HEK293 (cell line): ENCODE measurements at regions not wholly inside any gene's neighbourhood (a gene's known extent, or its start where the extent isn't known, plus 50 kb on each side); places are given as distances from the start of the nearest gene placed in this dataset.

Experiments
- CTCF ChIA-PET: fragments of 350-600 bp; formaldehyde crosslinking; extraction: SDS; loops from one replicate; lab custom pipeline; 2021; ENCODE audit warnings: antibody characterized with exemption; lab: Yijun Ruan, JAX
- POLR2A ChIA-PET: fragments of 300-600 bp; formaldehyde crosslinking; extraction: SDS; loops from one replicate; lab custom pipeline; 2020; ENCODE audit warnings: antibody characterized with exemption, inconsistent platforms; lab: Yijun Ruan, JAX
- H3K27ac ChIP-seq: fragments of 200-500 bp; sonication (Bioruptor generic); 2 replicates; pipeline ENCODE4 v1.5.1; 2014; ENCODE audit warnings: low read depth, low read length, control low read depth, inconsistent platforms; ENCODE audit errors: extremely low read depth
- H3K36me3 ChIP-seq, 2 experiments: fragments of 200-500 bp in 1 of 2; sonication (Bioruptor generic) in 1 of 2; 1 replicate in 1 of 2; 2 replicates in 1 of 2; pipeline ENCODE4 v1.5.1; 2014 to 2017; ENCODE audit warnings: inconsistent platforms in 2 of 2, low read length in 2 of 2; ENCODE audit not compliant: control insufficient read depth in 2 of 2, insufficient read depth in 1 of 2
- H3K4me1 ChIP-seq: fragments of 200-500 bp; sonication (Bioruptor generic); 2 replicates; pipeline ENCODE4 v1.5.1; 2014; ENCODE audit warnings: mild to moderate bottlenecking, low read length, inconsistent platforms; ENCODE audit not compliant: control insufficient read depth, insufficient read depth
- H3K4me3 ChIP-seq: 2 replicates; pipeline ENCODE4 v1.5.1; 2011; ENCODE audit warnings: low read depth, mild to moderate bottlenecking, control low read depth, low read length, moderate library complexity
- H3K9me3 ChIP-seq: fragments of 200-500 bp; sonication (Bioruptor generic); 2 replicates; pipeline ENCODE4 v1.5.1; 2014; ENCODE audit warnings: low read depth, low read length, inconsistent platforms; ENCODE audit not compliant: control insufficient read depth, insufficient read depth
- CTCF ChIP-seq: fragments of 450-650 bp; formaldehyde crosslinking; IDR thresholded peaks from 2 replicates; pipeline ENCODE4 v1.5.1; 2016; ENCODE audit warnings: missing biosample characterization, missing genetic modification characterization
- TRIM28 ChIP-seq: IDR thresholded peaks from 2 replicates; pipeline ENCODE4 v1.6.1; 2011; ENCODE audit warnings: low read length, control low read depth, borderline replicate concordance
- ZEB2 ChIP-seq: fragments of 450-650 bp; formaldehyde crosslinking; IDR thresholded peaks from 2 replicates; pipeline ENCODE4 v1.5.1; 2016; ENCODE audit warnings: missing biosample characterization, missing genetic modification characterization
- ZFHX2 ChIP-seq: fragments of 450-650 bp; formaldehyde crosslinking; conservative IDR thresholded peaks from 2 replicates; pipeline ENCODE4 v1.5.1; 2016; ENCODE audit warnings: missing biosample characterization, missing genetic modification characterization
- ZNF140 ChIP-seq: fragments of 450-650 bp; formaldehyde crosslinking; IDR thresholded peaks from 2 replicates; pipeline ENCODE4 v1.5.1; 2016; ENCODE audit warnings: missing biosample characterization, missing genetic modification characterization
- ZNF184 ChIP-seq: fragments of 450-650 bp; IDR thresholded peaks from 2 replicates; pipeline ENCODE4 v1.5.1; 2018; ENCODE audit warnings: missing biosample characterization, mild to moderate bottlenecking, missing genetic modification characterization
- ZNF2 ChIP-seq: fragments of 450-650 bp; formaldehyde crosslinking; IDR thresholded peaks from 2 replicates; pipeline ENCODE4 v1.5.1; 2016; ENCODE audit warnings: missing biosample characterization, missing genetic modification characterization
- ZNF362 ChIP-seq: fragments of 450-650 bp; formaldehyde crosslinking; IDR thresholded peaks from 2 replicates; pipeline ENCODE4 v1.5.1; 2016; ENCODE audit warnings: missing biosample characterization, missing genetic modification characterization
- ZNF404 ChIP-seq: fragments of 450-650 bp; formaldehyde crosslinking; IDR thresholded peaks from 2 replicates; pipeline ENCODE4 v1.5.1; 2017; ENCODE audit warnings: missing biosample characterization, missing genetic modification characterization
- ZNF449 ChIP-seq: fragments of 450-650 bp; formaldehyde crosslinking; IDR thresholded peaks from 2 replicates; pipeline ENCODE4 v1.5.1; 2017; ENCODE audit warnings: missing biosample characterization, mild to moderate bottlenecking, missing genetic modification characterization, moderate library complexity
- ZNF510 ChIP-seq: fragments of 450-650 bp; formaldehyde crosslinking; IDR thresholded peaks from 2 replicates; pipeline ENCODE4 v1.5.1; 2018; ENCODE audit warnings: mild to moderate bottlenecking, missing genetic modification characterization, missing biosample characterization; ENCODE audit not compliant: insufficient replicate concordance
- ZNF560 ChIP-seq: fragments of 450-650 bp; formaldehyde crosslinking; IDR thresholded peaks from 2 replicates; pipeline ENCODE4 v1.5.1; 2017; ENCODE audit warnings: missing biosample characterization, missing genetic modification characterization, borderline replicate concordance
- ZNF785 ChIP-seq: fragments of 450-650 bp; formaldehyde crosslinking; IDR thresholded peaks from 2 replicates; pipeline ENCODE4 v1.5.1; 2016; ENCODE audit warnings: missing biosample characterization, missing genetic modification characterization

GRCh38 chr15:60223176-60223575, 174.6 kb downstream of the ANXA2 start:
- ChIA-PET CTCF (interaction anchor here (0.6 to 0.7 kb wide), 2 partner anchors 11 to 63 kb away, joined by 3 read pairs; no protein-coding TSS in a partner anchor), POLR2A (no interaction called here)
- Histone ChIP-seq H3K4me1 (no peaks in the 10 kb centered on the region), H3K4me3 (no peak overlapping the region), H3K27ac (no peak overlapping the region), H3K36me3 (no peaks in the 10 kb centered on the region), H3K9me3 (no peaks in the 10 kb centered on the region)
- TF ChIP-seq ZNF449 (peak; percentile 33; the same call in 1 of the 2 replicates), TRIM28 (no peak)

GRCh38 chr15:60226924-60227323, 170.9 kb downstream of the ANXA2 start:
- Histone ChIP-seq H3K27ac (no peak overlapping the region), H3K4me3 (no peak overlapping the region), H3K36me3 (no peaks in the 10 kb centered on the region), H3K4me1 (no peaks in the 10 kb centered on the region)
- CTCF ChIA-PET, result interaction anchor here (1.7 kb wide), 1 partner anchor 47 kb away, joined by 5 read pairs; no protein-coding TSS in a partner anchor
- TF ChIP-seq ZFHX2 (tag by site-specific recombination), result no peak
- TF ChIP-seq, all 188 proteins: peak for 0
- H3K9me3 ChIP-seq, result no peaks in the 10 kb centered on the region
- POLR2A ChIA-PET, result no interaction called here

GRCh38 chr15:60228101-60228500, 169.7 kb downstream of the ANXA2 start:
- TF ChIP-seq ZNF362 (tag by site-specific recombination) (no peak), ZNF184 (tag by site-specific recombination) (no peak), ZNF510 (no peak), CTCF (tag by site-specific recombination) (no peak), ZNF785 (tag by site-specific recombination) (no peak), ZEB2 (tag by site-specific recombination) (no peak)
- Histone ChIP-seq H3K4me3 (no peak overlapping the region), H3K27ac (no peak overlapping the region), H3K4me1 (no peaks in the 10 kb centered on the region), H3K9me3 (no peaks in the 10 kb centered on the region), H3K36me3 (no peaks in the 10 kb centered on the region)
- POLR2A ChIA-PET, result no interaction called here
- CTCF ChIA-PET, result no interaction called here

GRCh38 chr15:60228619-60229018, 169.2 kb downstream of the ANXA2 start:
- POLR2A ChIA-PET, result no interaction called here
- CTCF ChIA-PET, result no interaction called here
- TF ChIP-seq ZNF510 (no peak), ZNF140 (tag by site-specific recombination) (0 out of 2 replicates have a peak, but pooled peaks have one; percentile 20), ZNF560 (tag by site-specific recombination) (no peak), ZNF404 (tag by site-specific recombination) (no peak), ZNF2 (no peak)
- Histone ChIP-seq H3K9me3 (no peaks in the 10 kb centered on the region), H3K4me3 (no peak overlapping the region), H3K27ac (no peak overlapping the region), H3K4me1 (no peaks in the 10 kb centered on the region), H3K36me3 (no peaks in the 10 kb centered on the region)
